ENCODE measurements at regions not wholly inside any gene's neighbourhood (a gene's known extent, or its start where the extent isn't known, plus 50 kb on each side); places are given as distances from the start of the nearest gene placed in this dataset.

DNA sequence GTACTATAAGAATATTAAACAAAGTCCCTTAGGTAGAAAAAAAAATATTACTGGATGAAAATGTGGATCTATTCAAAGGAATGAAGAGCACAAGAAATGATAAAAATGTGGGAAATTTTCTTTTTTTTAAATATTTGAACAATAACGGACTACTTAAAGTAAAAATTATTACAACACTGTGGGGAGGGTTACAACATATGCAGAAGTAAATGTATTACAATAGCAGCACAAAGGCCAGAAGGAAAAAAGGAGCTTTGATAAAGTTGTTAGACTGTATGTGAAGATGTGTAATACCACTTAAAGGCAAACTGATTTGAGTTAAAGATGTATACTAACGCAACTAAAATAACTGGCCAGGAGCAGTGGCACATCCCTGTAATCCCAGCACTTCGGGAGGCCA is 427.1 kb downstream of the SHQ1 start:
- peaks cover 26% of the 10 kb centered on the region for H3K9me3 Mint-ChIP-seq
- peaks cover 34% of the 10 kb centered on the region for H3K4me1 Mint-ChIP-seq
- Histone ChIP-seq H3F3A (replicated peaks; ENCODE audit: low read depth) (no peaks in the 10 kb centered on the region), H3K36me3 (ENCODE audit: insufficient read depth) (no peaks in the 10 kb centered on the region; the same call in 1 of the 2 replicates), H3K9me2 (ENCODE audit: insufficient read depth) (no peaks in the 10 kb centered on the region), H3K4me1 (ENCODE audit: insufficient read depth) (peaks cover 22% of the 10 kb centered on the region), H3K4me2 (no peak overlapping the region), H3K4me3 (no peak overlapping the region), H4K20me1 (replicated peaks; ENCODE audit: insufficient read depth) (peaks cover 65% of the 10 kb centered on the region), H2AFZ (no peak overlapping the region), H3K27ac (ENCODE audit: low read depth) (no peak overlapping the region), H3K27me3 (ENCODE audit: insufficient read depth) (no peaks in the 10 kb centered on the region), H3K79me2 (replicated peaks; ENCODE audit: insufficient read depth) (peaks cover 100% of the 10 kb centered on the region)
- DNase-seq (ENCODE audit: low spot score) (no peak), ATAC-seq (no peak)
- H3K27me3 Mint-ChIP-seq (ENCODE audit: insufficient read depth, low read depth, poor library complexity): peaks cover 6% of the 10 kb centered on the region
- no peak overlapping the region for H3K4me3 Mint-ChIP-seq
- no peak overlapping the region for H3K27ac Mint-ChIP-seq
- peaks cover 35% of the 10 kb centered on the region for H3K36me3 Mint-ChIP-seq (ENCODE audit: low read depth)
- TF ChIP-seq REST (IDR thresholded peaks at IDR 0.05; ENCODE audit: unreplicated experiment) (no peak), EZH2 (IDR thresholded peaks at IDR 0.05; ENCODE audit: low read depth, unreplicated experiment) (no peak), EZH2phosphoT487 (IDR thresholded peaks at IDR 0.05; ENCODE audit: unreplicated experiment) (no peak), JUNB (IDR thresholded peaks at IDR 0.05; ENCODE audit: unreplicated experiment) (no peak), CREB1 (CRISPR knock-in tag; IDR thresholded peaks at IDR 0.05; ENCODE audit: low read depth) (no peak), ZNF114 (CRISPR knock-in tag; IDR thresholded peaks at IDR 0.05) (no peak), NANOG (IDR thresholded peaks at IDR 0.05; ENCODE audit: borderline replicate concordance) (no peak), ZNF331 (CRISPR knock-in tag; IDR thresholded peaks at IDR 0.05; ENCODE audit: low read depth) (no peak), POLR2AphosphoS5 (IDR thresholded peaks at IDR 0.05; ENCODE audit: low read depth) (no peak), ZNF462 (CRISPR knock-in tag; IDR thresholded peaks at IDR 0.05) (no peak), STAT1 (IDR thresholded peaks at IDR 0.05; ENCODE audit: unreplicated experiment) (no peak)
- TF ChIP-seq, protein P1, sequence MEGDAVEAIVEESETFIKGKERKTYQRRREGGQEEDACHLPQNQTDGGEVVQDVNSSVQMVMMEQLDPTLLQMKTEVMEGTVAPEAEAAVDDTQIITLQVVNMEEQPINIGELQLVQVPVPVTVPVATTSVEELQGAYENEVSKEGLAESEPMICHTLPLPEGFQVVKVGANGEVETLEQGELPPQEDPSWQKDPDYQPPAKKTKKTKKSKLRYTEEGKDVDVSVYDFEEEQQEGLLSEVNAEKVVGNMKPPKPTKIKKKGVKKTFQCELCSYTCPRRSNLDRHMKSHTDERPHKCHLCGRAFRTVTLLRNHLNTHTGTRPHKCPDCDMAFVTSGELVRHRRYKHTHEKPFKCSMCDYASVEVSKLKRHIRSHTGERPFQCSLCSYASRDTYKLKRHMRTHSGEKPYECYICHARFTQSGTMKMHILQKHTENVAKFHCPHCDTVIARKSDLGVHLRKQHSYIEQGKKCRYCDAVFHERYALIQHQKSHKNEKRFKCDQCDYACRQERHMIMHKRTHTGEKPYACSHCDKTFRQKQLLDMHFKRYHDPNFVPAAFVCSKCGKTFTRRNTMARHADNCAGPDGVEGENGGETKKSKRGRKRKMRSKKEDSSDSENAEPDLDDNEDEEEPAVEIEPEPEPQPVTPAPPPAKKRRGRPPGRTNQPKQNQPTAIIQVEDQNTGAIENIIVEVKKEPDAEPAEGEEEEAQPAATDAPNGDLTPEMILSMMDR (conservative IDR thresholded peaks at IDR 0.05; ENCODE audit: low read depth in 2 of 2): no peak
- TF ChIP-seq, protein P2, sequence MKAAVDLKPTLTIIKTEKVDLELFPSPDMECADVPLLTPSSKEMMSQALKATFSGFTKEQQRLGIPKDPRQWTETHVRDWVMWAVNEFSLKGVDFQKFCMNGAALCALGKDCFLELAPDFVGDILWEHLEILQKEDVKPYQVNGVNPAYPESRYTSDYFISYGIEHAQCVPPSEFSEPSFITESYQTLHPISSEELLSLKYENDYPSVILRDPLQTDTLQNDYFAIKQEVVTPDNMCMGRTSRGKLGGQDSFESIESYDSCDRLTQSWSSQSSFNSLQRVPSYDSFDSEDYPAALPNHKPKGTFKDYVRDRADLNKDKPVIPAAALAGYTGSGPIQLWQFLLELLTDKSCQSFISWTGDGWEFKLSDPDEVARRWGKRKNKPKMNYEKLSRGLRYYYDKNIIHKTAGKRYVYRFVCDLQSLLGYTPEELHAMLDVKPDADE (IDR thresholded peaks at IDR 0.05): no peak
